ENCODE measurements at regions not wholly inside any gene's neighbourhood (a gene's known extent, or its start where the extent isn't known, plus 50 kb on each side); places are given as distances from the start of the nearest gene placed in this dataset.

- TF ChIP-seq CTCF (conservative IDR thresholded peaks at IDR 0.05): no peak
- TF ChIP-seq EZH2 (IDR thresholded peaks at IDR 0.05; ENCODE audit: low read depth): no peak
Measured at GRCh38 chr10:21047511-21047910, 150.4 kb upstream of the NEBL start.
